Cardiac fibroblast (primary cell): ENCODE measurements at regions not wholly inside any gene's neighbourhood (a gene's known extent, or its start where the extent isn't known, plus 50 kb on each side); places are given as distances from the start of the nearest gene placed in this dataset.

Experiments
- DNase-seq, 2 donors: peaks; one replicate each; pipeline versions ENCODE4 v3.0.0 to v3.0.0-alpha.2; 2010; ENCODE audit warnings: low read depth in 2 of 2
- H3K4me3 ChIP-seq, 2 donors: replicated peaks in 1 of 2; 1 replicate in 1 of 2; 2 replicates in 1 of 2; pipeline ENCODE4 v1.5.1; 2011; ENCODE audit warnings: low read depth in 2 of 2, low read length in 2 of 2, mild to moderate bottlenecking in 2 of 2, moderate library complexity in 1 of 2
- TF ChIP-seq, protein P1 (sequence below): IDR thresholded peaks from one replicate; pipeline ENCODE4 v1.5.1; 2011; ENCODE audit warnings: low read depth, mild to moderate bottlenecking, low read length, inconsistent platforms

DNA sequence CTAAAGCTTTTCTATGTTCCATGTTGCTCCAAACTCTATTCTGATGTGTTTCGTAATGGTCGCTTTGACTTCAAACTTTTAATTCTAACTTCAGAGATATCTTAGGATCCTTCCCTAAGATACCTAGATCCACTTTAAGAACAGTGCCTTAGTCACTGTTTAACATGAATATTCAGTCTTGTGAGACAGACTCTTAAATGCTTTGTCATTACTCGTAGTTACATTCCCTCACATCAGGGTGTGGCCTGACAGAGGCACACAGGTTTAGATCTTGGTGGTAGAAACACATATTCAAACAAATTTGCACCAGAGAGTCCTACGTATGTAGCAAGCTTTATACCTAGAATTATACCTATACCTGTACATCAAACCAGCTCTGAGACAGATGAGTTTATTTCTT lies 687.0 kb upstream of the C9orf72 start:
- no peak for DNase-seq
- TF ChIP-seq, protein P1, sequence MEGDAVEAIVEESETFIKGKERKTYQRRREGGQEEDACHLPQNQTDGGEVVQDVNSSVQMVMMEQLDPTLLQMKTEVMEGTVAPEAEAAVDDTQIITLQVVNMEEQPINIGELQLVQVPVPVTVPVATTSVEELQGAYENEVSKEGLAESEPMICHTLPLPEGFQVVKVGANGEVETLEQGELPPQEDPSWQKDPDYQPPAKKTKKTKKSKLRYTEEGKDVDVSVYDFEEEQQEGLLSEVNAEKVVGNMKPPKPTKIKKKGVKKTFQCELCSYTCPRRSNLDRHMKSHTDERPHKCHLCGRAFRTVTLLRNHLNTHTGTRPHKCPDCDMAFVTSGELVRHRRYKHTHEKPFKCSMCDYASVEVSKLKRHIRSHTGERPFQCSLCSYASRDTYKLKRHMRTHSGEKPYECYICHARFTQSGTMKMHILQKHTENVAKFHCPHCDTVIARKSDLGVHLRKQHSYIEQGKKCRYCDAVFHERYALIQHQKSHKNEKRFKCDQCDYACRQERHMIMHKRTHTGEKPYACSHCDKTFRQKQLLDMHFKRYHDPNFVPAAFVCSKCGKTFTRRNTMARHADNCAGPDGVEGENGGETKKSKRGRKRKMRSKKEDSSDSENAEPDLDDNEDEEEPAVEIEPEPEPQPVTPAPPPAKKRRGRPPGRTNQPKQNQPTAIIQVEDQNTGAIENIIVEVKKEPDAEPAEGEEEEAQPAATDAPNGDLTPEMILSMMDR, result no peak
- no peak overlapping the region for H3K4me3 ChIP-seq

DNA sequence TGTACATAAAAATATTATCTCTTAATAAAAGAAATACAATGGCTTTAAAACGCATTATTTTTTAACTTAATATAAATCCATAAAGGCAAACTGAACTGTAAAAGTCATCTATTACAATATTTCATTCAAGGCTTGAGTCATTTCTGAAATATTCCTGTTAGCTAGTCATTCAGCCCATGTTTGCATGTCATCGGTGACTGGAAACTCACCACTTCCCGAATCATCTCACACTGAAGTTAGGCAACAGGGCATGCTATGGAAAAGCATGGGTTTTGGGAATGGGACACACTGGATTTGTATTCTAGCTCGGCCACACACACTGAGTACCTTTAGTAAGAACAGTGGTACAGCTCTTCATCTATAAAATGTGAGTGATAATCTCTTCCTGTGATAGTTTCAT lies 691.1 kb upstream of the C9orf72 start:
- TF ChIP-seq, protein P1, result no peak
- no peak overlapping the region for H3K4me3 ChIP-seq
- peak; percentile 0 for DNase-seq

DNA sequence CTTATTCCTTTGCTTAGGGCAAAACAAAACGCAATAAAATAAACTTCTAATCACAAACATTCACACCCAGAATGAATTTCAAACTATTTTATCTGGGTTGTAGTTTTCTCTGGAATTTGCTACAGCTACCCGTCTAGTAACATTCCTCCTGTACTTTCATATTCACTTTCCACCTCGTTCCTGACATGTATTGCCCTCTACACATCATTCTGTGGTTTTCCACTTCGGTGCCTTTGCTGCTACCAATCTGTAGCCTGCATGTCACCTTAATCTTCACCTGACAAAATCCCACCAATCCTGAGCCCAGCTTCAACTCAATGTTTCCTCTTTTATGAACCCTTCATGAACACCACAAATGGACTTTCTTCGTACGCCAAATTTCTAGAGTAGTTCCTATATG lies 694.1 kb upstream of the C9orf72 start:
- no peak for DNase-seq
- H3K4me3 ChIP-seq, result no peak overlapping the region
- TF ChIP-seq, protein P1, result no peak

DNA sequence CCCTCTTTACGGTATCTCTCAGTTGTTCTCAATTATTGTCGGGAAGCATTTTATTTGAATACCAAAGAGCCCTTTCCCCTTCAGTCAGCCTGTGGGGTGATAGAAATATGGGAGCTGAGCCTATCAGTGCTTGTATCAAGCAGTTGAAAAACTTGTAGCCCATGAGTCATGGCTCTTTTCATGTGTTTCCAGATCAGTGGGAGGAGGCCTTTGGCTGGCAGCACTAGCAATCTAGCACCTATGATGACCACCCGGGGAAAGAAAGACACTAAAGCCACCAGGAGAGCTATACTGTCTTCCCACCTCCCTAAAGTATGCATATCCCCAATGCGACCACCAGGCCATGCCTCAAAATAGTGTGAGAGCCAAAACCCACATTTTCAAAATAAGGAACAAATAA lies 696.9 kb upstream of the C9orf72 start:
- no peak overlapping the region for H3K4me3 ChIP-seq
- no peak for DNase-seq
- TF ChIP-seq, protein P1, result no peak

DNA sequence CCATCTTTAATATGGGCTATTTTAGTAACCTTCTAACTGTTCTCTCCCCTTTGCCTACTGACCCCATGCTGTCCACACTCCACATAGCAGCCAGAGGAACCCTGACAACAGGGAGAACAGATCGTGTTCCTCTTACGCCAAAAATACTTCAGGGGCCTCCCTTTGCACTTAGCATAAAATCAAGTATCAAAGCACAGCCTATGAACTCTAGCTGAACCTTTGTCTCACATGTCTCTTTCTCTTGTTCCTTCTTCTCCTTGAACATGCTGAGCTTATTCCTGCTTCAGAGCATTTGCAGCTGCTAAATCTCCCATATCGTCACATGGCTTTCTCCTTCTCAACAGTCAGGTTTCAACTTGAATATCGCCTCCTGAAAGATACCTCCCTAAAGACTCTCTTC lies 698.8 kb upstream of the C9orf72 start:
- no peak overlapping the region for H3K4me3 ChIP-seq
- TF ChIP-seq, protein P1, result no peak
- no peak for DNase-seq

DNA sequence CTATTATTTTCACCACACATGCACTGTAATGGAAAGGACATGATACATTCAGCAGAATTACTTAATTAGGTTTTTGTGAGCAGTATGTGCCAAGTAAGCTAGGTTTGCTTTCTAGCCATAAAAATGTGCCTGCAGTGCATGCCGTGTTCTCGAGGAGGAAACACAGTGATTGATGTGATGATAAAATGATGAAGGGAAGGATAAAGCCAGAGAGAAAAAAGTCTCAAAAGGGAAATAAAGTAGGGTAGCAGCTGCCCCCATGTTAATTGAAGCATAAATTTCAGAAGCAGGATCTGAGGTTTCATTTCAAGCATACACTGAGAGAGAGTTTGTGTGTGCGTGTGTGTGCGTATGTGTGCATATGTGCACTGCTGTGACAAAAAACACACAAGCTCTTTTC lies 714.2 kb upstream of the C9orf72 start:
- TF ChIP-seq, protein P1, result no peak
- no peak for DNase-seq
- H3K4me3 ChIP-seq, result no peak overlapping the region

DNA sequence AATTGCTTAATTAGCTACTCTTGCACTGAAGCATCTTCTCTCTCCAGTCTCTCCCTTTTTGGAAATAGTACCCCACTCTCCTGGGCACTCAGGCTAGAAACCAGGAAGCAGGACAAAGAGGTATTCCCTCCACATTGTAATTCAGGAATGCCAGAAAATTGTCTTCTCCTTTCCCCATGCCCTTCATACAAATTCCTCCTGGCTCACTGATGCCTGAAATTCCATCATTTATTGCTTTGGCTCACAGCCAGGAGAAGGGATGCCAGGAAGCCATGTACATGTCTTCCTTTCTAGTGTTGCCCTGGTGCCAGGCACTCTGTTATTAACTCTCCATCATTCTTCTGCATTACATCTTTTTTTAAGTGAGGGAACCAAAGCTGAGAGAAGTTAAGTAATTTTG lies 716.5 kb upstream of the C9orf72 start:
- no peak overlapping the region for H3K4me3 ChIP-seq
- no peak for DNase-seq
- TF ChIP-seq, protein P1, result no peak
